Fibroblast of upper back skin (primary cell): ENCODE measurements at regions not wholly inside any gene's neighbourhood (a gene's known extent, or its start where the extent isn't known, plus 50 kb on each side); places are given as distances from the start of the nearest gene placed in this dataset.

Source experiments
- DNase-seq: peaks from one replicate; pipeline ENCODE4 v3.0.0-alpha.2; 2013

GRCh38 chr14:94717808-94718207 is 52.1 kb downstream of the GSC start:
- DNase-seq: no peak

GRCh38 chr14:94716976-94717375 is 52.9 kb downstream of the GSC start:
- no peak for DNase-seq

- DNase-seq: no peak
These were observed 56.8 kb downstream of the GSC start for GRCh38 chr14:94713115-94713514.

GRCh38 chr14:94710731-94711130 is 59.2 kb downstream of the GSC start:
- DNase-seq: no peak

- DNase-seq: no peak
These were observed 62.4 kb downstream of the GSC start for GRCh38 chr14:94707494-94707893.

- DNase-seq: no peak
These were observed 63.8 kb downstream of the GSC start for GRCh38 chr14:94706133-94706532.

GRCh38 chr14:94702629-94703028 is 67.3 kb downstream of the GSC start:
- no peak for DNase-seq

GRCh38 chr14:94701861-94702370 is 68.0 kb downstream of the GSC start:
- no peak for DNase-seq

- DNase-seq: no peak
These were observed 69.6 kb downstream of the GSC start for GRCh38 chr14:94700336-94700735.

- DNase-seq: no peak
These were observed 70.1 kb downstream of the GSC start for GRCh38 chr14:94699831-94700230.

GRCh38 chr14:94697773-94698556 is 71.9 kb downstream of the GSC start:
- no peak for DNase-seq

- DNase-seq: no peak
These were observed 73.4 kb downstream of the GSC start for GRCh38 chr14:94696518-94696917.

- no peak for DNase-seq
These were observed 74.7 kb downstream of the GSC start for GRCh38 chr14:94695231-94695630.

GRCh38 chr14:94691660-94692034 is 78.3 kb downstream of the GSC start:
- peak; percentile 55 for DNase-seq

- no peak for DNase-seq
These were observed 78.8 kb downstream of the GSC start for GRCh38 chr14:94690896-94691659.

- DNase-seq: no peak
These were observed 78.3 kb downstream of the SERPINA3 start for GRCh38 chr14:94690486-94690885.

- DNase-seq: no peak
These were observed 77.8 kb downstream of the SERPINA3 start for GRCh38 chr14:94689985-94690400.

GRCh38 chr14:94689218-94689984 is 77.2 kb downstream of the SERPINA3 start:
- DNase-seq: peak; percentile 49

GRCh38 chr14:94686511-94687160 is 74.4 kb downstream of the SERPINA3 start:
- DNase-seq: no peak

- no peak for DNase-seq
These were observed 73.7 kb downstream of the SERPINA3 start for GRCh38 chr14:94685681-94686485.

GRCh38 chr14:94685166-94685581 is 73.0 kb downstream of the SERPINA3 start:
- DNase-seq: no peak

GRCh38 chr14:94682736-94683135 is 70.5 kb downstream of the SERPINA3 start:
- no peak for DNase-seq
